IMR-90 (cell line): ENCODE measurements at regions not wholly inside any gene's neighbourhood (a gene's known extent, or its start where the extent isn't known, plus 50 kb on each side); places are given as distances from the start of the nearest gene placed in this dataset.

Experiments used
- ATAC-seq: fragments of 200-7000 bp; cut with Tn5 transposase; 2 replicates; pipeline ENCODE4 v1.9.1; 2020; ENCODE audit warnings: low read depth, mild to moderate bottlenecking, moderate library complexity
- BruUV-seq: library from RNA; stranded (reverse); fragments of 400-500 nt; replicated peaks from 2 replicates; lab custom pipeline; 2021; lab: Mats Ljungman, UMichigan
- CTCF ChIA-PET: fragments of 300-600 bp; formaldehyde crosslinking; extraction: SDS; loops from one replicate; lab custom pipeline; 2021; ENCODE audit warnings: antibody characterized with exemption; lab: Yijun Ruan, JAX
- POLR2A ChIA-PET: fragments of 300-600 bp; sonication (Branson Sonifier 250); formaldehyde crosslinking; loops from one replicate; lab custom pipeline; 2022; ENCODE audit warnings: antibody characterized with exemption; ENCODE audit not compliant: unreplicated experiment; lab: Charles Lee
- DNase-seq: peaks from one replicate; pipeline ENCODE4 v3.0.0; 2013
- H2AFZ ChIP-seq: replicated peaks from 2 replicates; pipeline ENCODE3; 2013; ENCODE audit warnings: low read length, mild to moderate bottlenecking; ENCODE audit not compliant: poor library complexity
- H2AK5ac ChIP-seq: 2 replicates; pipeline ENCODE4 v1.6.1; 2013; ENCODE audit warnings: low read depth, low read length, inconsistent platforms
- H2AK9ac ChIP-seq: replicated peaks from 2 replicates; pipeline ENCODE3; 2013; ENCODE audit warnings: mild to moderate bottlenecking, low read depth, low read length, moderate library complexity; ENCODE audit not compliant: poor library complexity
- H2BK120ac ChIP-seq: 2 replicates; pipeline ENCODE4 v1.6.1; 2013; ENCODE audit warnings: low read depth, low read length, inconsistent platforms
- H2BK15ac ChIP-seq: 3 replicates; pipeline ENCODE4 v1.6.1; 2013; ENCODE audit warnings: low read depth, low read length, inconsistent platforms
- H2BK20ac ChIP-seq: 2 replicates; pipeline ENCODE4 v1.6.1; 2013; ENCODE audit warnings: low read depth, mild to moderate bottlenecking, inconsistent platforms, low read length, moderate library complexity
- H2BK5ac ChIP-seq: 2 replicates; pipeline ENCODE4 v1.6.1; 2013; ENCODE audit warnings: mild to moderate bottlenecking, low read depth, low read length, inconsistent platforms; ENCODE audit not compliant: poor library complexity, severe bottlenecking
- H3K14ac ChIP-seq: replicated peaks from 2 replicates; pipeline ENCODE4 v1.6.1; 2013; ENCODE audit warnings: low read depth, low read length, inconsistent platforms
- H3K18ac ChIP-seq: 2 replicates; pipeline ENCODE4 v1.6.1; 2013; ENCODE audit warnings: low read depth, low read length, control low read depth
- H3K23ac ChIP-seq: 2 replicates; pipeline ENCODE4 v1.6.1; 2013; ENCODE audit warnings: low read depth, low read length, inconsistent platforms
- H3K27ac ChIP-seq: 2 replicates; pipeline ENCODE4 v1.5.1; 2013; ENCODE audit warnings: mild to moderate bottlenecking, control low read depth, low read length; ENCODE audit not compliant: insufficient read depth
- H3K27me3 ChIP-seq: 2 replicates; pipeline ENCODE4 v1.6.1; 2013; ENCODE audit warnings: low read length; ENCODE audit not compliant: control insufficient read depth, insufficient read depth
- H3K36me3 ChIP-seq: 2 replicates; pipeline ENCODE4 v1.6.1; 2013; ENCODE audit warnings: low read length, mixed read lengths; ENCODE audit not compliant: control insufficient read depth, insufficient read depth
- H3K4ac ChIP-seq: 2 replicates; pipeline ENCODE4 v1.6.1; 2013; ENCODE audit warnings: low read depth, low read length, inconsistent platforms
- H3K4me1 ChIP-seq: 2 replicates; pipeline ENCODE4 v1.6.1; 2013; ENCODE audit warnings: low read length, mixed read lengths; ENCODE audit not compliant: control insufficient read depth, insufficient read depth
- H3K4me2 ChIP-seq: 2 replicates; pipeline ENCODE4 v1.6.1; 2013; ENCODE audit warnings: low read depth, mild to moderate bottlenecking, control low read depth, low read length, moderate library complexity
- H3K4me3 ChIP-seq: 2 replicates; pipeline ENCODE4 v1.5.1; 2013; ENCODE audit warnings: low read depth, mild to moderate bottlenecking, control low read depth, low read length, moderate library complexity; ENCODE audit not compliant: insufficient read depth
- H3K56ac ChIP-seq: 2 replicates; pipeline ENCODE4 v1.6.1; 2013; ENCODE audit warnings: low read length, inconsistent platforms; ENCODE audit not compliant: insufficient read depth; ENCODE audit errors: extremely low read depth
- H3K79me1 ChIP-seq, 2 experiments: 2 replicates each; pipeline ENCODE4 v1.6.1; 2013; ENCODE audit warnings: low read length in 2 of 2, inconsistent platforms in 1 of 2, low read depth in 1 of 2
- H3K9ac ChIP-seq: 2 replicates; pipeline ENCODE4 v1.6.1; 2013; ENCODE audit warnings: low read depth, low read length, control low read depth
- H3K9me1 ChIP-seq: 2 replicates; pipeline ENCODE4 v1.6.1; 2013; ENCODE audit warnings: low read length, inconsistent platforms; ENCODE audit not compliant: insufficient read depth
- H3K9me3 ChIP-seq: 2 replicates; pipeline ENCODE4 v1.6.1; 2013; ENCODE audit warnings: low read length; ENCODE audit not compliant: control insufficient read depth, insufficient read depth
- H4K20me1 ChIP-seq: 2 replicates; pipeline ENCODE4 v1.6.1; 2013; ENCODE audit warnings: low read length, inconsistent platforms; ENCODE audit not compliant: insufficient read depth
- H4K5ac ChIP-seq: 2 replicates; pipeline ENCODE4 v1.6.1; 2013; ENCODE audit warnings: mild to moderate bottlenecking, low read depth, low read length, control low read depth
- H4K8ac ChIP-seq, 2 experiments: 2 replicates each; pipeline ENCODE4 v1.6.1; 2013; ENCODE audit warnings: low read depth in 2 of 2, low read length in 2 of 2, control low read depth in 1 of 2, inconsistent platforms in 1 of 2
- H4K91ac ChIP-seq: 2 replicates; pipeline ENCODE4 v1.6.1; 2013; ENCODE audit warnings: low read depth, low read length, inconsistent platforms; ENCODE audit not compliant: insufficient read depth
- CEBPB ChIP-seq: IDR thresholded peaks from 2 replicates; pipeline ENCODE4 v1.6.1; 2012; ENCODE audit warnings: low read depth, low read length, improper control_type of control experiment
- CHD1 ChIP-seq: IDR thresholded peaks from 2 replicates; pipeline ENCODE4 v1.6.1; 2012; ENCODE audit warnings: low read depth, low read length, improper control_type of control experiment
- CTCF ChIP-seq: conservative IDR thresholded peaks from 2 replicates; pipeline ENCODE4 v1.5.1; 2012; ENCODE audit warnings: mild to moderate bottlenecking, low read depth, low read length, improper control_type of control experiment
- POLR2A ChIP-seq: IDR thresholded peaks from 2 replicates; pipeline ENCODE4 v1.6.1; 2012; ENCODE audit warnings: mild to moderate bottlenecking, low read depth, low read length
- RAD21 ChIP-seq: IDR thresholded peaks from 2 replicates; pipeline ENCODE4 v1.6.1; 2012; ENCODE audit warnings: low read length, improper control_type of control experiment
- RCOR1 ChIP-seq: IDR thresholded peaks from 2 replicates; pipeline ENCODE4 v1.6.1; 2012; ENCODE audit warnings: mild to moderate bottlenecking, low read length, improper control_type of control experiment; ENCODE audit not compliant: insufficient replicate concordance
- RFX5 ChIP-seq: IDR thresholded peaks from 2 replicates; pipeline ENCODE4 v1.8.0; 2012; ENCODE audit warnings: low read depth, mild to moderate bottlenecking, low read length, moderate library complexity
- USF2 ChIP-seq: fragments of 150-350 bp; IDR thresholded peaks from 2 replicates; pipeline ENCODE4 v1.6.1; 2017; ENCODE audit warnings: mild to moderate bottlenecking, antibody characterized with exemption, low read length, low read depth
- WGBS, 2 experiments: methylation state at CpG; one replicate each; pipeline versions ENCODE4 v1.1.5 to v1.1.7; 2013; ENCODE audit warnings: missing lambda C conversion rate in 2 of 2; ENCODE audit not compliant: insufficient read length in 1 of 2; ENCODE audit errors: extremely low coverage in 2 of 2; 5-methylcytosine and 5-hydroxymethylcytosine counted together
- dilution Hi-C: fragments of 300-500 bp; cut with HindIII; formaldehyde crosslinking; loops from one replicate; pipeline ENCODE4 v1.14.3; 2018; ENCODE audit warnings: low sequenced_read_pairs; ENCODE audit not compliant: unreplicated experiment
- in situ Hi-C: fragments of 300-500 bp; cut with MboI; formaldehyde crosslinking; loops from 3 replicates; pipeline ENCODE4 v1.14.3; 2019; ENCODE audit warnings: low sequenced_read_pairs, inconsistent platforms, mixed read lengths
- intact Hi-C: fragments of 100-400 bp; cut with micrococcal nuclease; formaldehyde crosslinking; loops from 2 replicates; pipeline ENCODE4 v1.10.0; 2022

DNA sequence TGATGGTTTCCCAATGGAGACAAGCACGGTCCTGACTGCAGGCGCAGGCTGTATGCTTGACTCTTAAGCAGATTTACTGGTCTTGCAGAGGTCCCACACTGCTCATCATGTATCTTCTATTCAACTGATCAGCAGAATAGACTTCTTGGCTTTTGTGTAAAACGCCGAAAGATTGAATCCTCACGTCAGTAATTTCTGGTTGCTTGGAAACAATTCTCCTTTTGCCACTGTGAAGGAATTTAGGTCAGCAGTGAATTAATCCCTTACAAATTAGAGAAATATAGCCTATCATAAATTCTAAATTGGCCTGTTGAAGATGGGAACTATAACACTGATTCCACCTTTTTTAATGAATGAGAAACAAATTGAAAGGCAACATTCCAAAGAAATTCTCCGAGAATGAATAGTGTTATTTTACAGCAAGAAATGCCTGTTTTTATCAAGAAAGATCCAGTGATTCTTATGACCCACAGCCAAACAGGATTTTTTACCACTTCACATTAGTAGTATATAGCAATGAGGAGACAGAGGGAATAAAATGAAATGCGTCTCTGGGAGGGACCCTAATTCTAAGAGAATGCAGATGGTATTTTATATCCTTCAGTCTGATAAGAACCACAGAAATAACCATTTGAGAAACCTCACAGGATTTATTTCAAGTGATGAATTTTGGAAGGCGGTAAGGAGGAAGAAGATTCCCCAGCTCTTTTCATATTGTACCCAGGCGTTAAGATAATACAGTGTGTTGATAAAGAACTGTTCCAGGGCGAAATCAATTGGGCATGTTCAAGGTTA is 362.5 kb downstream of the RAB38 start:
- no CpG with 5 or more reads among the region's 10 CpGs for WGBS, 2 experiments
- Histone ChIP-seq H4K5ac (no peak overlapping the region), H3K9me3 (no peaks in the 10 kb centered on the region), H3K9me1 (no peaks in the 10 kb centered on the region), H2BK5ac (no peak overlapping the region), H2BK20ac (no peak overlapping the region), H3K27ac (no peak overlapping the region), H3K18ac (no peak overlapping the region), H3K14ac (no peak overlapping the region), H3K4me3 (no peak overlapping the region), H4K8ac (no peak overlapping the region), H2BK120ac (no peak overlapping the region), H3K4ac (no peak overlapping the region), H3K36me3 (no peaks in the 10 kb centered on the region), H3K4me2 (no peak overlapping the region), H3K27me3 (no peaks in the 10 kb centered on the region), H3K79me1 (no peaks in the 10 kb centered on the region), H4K91ac (no peak overlapping the region), H3K23ac (no peak overlapping the region), H2AK9ac (no peak overlapping the region), H3K9ac (no peak overlapping the region), H3K4me1 (no peaks in the 10 kb centered on the region), H4K20me1 (no peaks in the 10 kb centered on the region), H3K56ac (no peak overlapping the region), H2AFZ (no peak overlapping the region), H2BK15ac (no peak overlapping the region), H2AK5ac (no peak overlapping the region)
- dilution Hi-C loops = no loop called here
- CTCF ChIA-PET = no interaction called here
- in situ Hi-C loops = no loop called here
- TF ChIP-seq POLR2A = no peak
- no peak for TF ChIP-seq RAD21
- TF ChIP-seq CTCF = no peak
- no peak for TF ChIP-seq RCOR1
- no peak for TF ChIP-seq CEBPB
- no peak for TF ChIP-seq USF2
- no peak for TF ChIP-seq CHD1
- no peak for TF ChIP-seq RFX5
- ATAC-seq (no peak), DNase-seq (no peak)
- intact Hi-C loops = no loop called here
- POLR2A ChIA-PET = no interaction called here
- no TSS peak for BruUV-seq
